GDM1 (cell line): ENCODE measurements at regions not wholly inside any gene's neighbourhood (a gene's known extent, or its start where the extent isn't known, plus 50 kb on each side); places are given as distances from the start of the nearest gene placed in this dataset.
"Not testable (repeated sequence)": the region's sequence is repeated elsewhere in the genome, so short reads cannot be mapped to it uniquely, and the experiment has no call there.

Experiments
- DNase-seq: peaks from one replicate; lab custom pipeline; 2025; lab: John Stamatoyannopoulos, UW

DNA sequence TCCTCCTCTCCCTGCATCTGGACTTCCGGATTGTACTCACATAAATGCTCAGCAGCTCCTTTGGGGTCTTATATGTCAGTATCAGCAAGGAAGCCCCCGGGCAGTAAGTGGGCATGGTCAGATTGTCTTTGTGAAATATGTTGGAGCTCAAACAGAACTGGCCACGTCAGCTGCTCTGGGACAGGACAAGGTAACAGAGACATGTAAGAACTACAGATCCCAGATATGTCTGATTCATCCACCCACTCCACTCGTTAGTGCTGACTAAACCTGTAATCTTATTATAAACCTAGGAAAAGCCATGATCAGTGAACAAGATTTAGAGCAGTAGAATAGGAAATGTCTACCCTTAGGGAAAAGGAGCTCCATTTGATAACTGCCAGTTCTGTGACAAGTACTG is 561.8 kb downstream of the CETN3 start:
- DNase-seq: no peak

DNA sequence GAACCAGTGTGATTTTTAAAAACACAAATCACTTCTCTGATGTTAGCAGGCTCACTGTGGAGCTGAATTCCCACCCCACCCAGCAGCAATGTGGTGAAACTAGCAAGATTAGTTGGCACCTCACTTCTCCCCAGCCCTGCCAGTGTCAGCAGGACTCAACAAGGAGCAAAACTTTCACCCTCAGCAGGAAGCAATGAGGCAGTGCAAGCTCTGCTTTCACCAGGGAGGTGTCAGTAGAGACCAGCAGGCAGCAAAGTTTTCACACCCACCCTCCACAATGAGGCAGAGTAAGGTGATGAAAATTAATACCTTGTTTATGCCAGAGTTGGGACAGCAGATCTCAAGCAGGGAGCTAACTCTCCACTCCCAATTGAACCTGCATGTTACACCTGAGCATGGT is 565.0 kb downstream of the CETN3 start:
- no peak for DNase-seq

DNA sequence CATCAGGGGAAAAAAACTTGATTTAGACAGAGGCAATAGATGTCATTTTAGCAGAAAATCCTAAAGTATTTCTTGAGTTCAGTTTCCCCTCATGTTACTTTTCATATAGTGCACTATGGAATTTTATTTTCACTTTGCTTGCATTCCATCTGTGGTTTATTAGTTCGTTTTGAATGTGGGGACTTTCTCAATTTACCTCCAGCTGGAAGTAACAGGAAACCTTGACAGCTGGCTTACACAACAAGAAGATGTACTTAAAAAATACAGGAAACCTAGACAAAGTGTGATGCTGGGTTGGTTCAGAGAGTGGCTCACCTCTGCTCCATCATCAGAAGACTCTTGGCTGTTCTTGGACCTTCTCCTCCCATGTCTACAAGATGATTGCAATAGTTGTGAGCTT is 567.0 kb downstream of the CETN3 start:
- no peak for DNase-seq

DNA sequence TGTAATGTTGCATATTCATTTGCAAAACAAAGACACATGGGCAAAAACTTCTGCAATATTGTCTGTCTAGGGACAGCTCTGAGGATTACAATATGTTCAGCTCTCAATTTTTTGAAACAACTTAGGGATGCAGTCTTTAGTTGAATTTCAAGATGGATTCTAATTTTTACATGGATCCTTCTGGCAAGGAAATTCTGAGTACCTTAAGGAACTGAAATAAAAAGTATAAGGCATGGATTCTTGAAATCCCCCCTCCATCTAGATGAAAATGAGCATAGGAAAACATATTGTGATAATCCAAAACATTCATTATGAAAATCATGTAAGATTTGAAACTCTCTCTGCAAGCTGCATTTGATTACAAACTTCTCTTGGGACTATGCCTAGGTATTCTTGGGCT is 568.6 kb downstream of the CETN3 start:
- DNase-seq: no peak

DNA sequence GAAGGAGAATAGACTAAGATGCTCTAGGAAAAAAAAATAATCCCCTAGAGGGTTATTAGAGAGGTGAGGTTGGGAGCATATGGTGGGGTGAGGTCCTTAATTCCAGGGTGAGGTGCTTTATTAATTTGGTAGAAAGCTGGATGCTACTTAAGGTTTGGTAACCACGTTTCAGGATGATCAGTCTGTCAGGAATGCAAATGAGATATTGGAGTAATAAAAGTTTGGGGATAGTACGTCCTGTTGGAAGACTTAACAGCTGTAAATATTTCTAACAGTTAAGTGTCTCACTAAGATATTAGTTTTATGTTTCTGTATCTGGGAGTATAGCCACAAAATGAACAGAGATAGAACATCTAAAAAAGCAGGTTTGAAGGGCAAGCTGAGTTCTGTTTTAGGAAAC is 578.9 kb downstream of the CETN3 start:
- DNase-seq: no peak

DNA sequence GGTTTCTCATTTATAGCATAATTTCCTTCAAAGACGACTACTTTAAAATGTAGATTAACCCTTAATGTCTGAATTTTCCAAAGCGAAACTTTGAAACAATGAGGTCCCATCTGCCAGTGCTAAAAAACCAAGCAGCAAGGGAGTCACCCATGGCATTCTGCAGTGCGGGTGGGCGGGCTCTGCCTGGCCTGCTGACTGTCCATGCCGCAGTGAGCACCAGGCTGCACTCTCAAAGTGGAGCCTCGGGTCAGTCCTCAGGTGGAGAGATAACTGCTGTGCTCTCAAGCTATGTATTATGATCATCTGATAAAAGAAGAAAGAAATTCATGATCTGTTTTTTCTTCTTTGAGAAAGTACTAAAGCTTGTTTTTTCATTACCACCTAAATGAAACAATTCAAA is 581.6 kb downstream of the CETN3 start:
- no peak for DNase-seq

DNA sequence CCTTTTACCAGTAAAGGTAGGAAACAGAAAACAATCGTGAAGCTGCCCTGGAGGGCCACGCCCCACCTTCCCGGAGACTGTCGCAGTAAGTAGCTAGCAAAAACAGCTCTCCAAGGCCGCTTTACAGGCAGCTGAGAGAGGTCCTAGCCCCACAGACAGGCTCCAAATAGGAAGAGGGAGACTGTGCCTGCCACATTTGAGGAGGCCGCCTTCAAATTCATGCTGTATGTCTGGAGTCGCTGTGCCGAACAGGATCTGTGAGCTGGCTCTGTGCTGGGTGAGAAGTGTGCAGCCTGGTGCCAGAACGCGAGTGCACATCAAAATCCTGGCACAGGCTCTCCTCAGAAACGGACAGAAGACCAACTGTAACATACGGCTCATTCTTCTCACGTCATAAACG is 582.2 kb downstream of the CETN3 start:
- DNase-seq: no peak

DNA sequence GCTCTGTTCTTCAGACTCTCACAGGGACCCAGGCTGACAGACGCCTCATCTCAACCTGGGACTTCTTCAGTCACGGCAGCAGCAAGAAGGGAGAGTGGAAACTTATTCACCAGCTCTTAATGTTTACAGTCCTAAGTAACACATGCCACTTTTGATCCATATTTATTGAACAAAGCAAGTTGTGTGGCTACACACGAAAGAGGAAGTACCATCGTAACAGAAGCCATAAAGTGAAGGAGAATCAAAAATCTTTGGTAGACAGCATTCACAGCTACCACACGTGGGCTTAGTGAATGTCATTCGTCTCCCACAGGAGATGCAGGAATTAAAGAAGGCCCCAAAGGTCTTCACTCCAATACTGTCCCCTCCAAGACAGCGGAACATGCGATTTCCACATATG is 582.6 kb downstream of the CETN3 start:
- DNase-seq: no peak

DNA sequence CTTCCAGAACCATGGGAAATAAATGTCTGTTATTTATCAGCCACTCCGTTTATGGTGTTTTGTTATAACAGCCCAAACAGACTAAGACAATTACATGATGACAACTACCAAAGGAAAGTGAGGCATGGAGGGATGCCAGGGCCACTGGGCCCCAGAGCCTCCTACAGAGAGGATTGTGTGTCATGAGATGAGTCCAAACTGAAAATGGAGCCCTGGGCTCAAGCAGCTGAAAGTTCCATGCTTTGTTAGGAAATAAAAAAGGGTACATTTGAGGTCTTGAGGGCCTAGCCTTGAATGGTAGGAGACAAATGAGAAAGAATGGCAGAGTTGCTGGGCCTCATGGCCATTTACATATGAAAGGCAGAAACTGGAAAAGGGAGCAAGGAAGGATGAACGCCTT is 586.5 kb downstream of the CETN3 start:
- DNase-seq: no peak

DNA sequence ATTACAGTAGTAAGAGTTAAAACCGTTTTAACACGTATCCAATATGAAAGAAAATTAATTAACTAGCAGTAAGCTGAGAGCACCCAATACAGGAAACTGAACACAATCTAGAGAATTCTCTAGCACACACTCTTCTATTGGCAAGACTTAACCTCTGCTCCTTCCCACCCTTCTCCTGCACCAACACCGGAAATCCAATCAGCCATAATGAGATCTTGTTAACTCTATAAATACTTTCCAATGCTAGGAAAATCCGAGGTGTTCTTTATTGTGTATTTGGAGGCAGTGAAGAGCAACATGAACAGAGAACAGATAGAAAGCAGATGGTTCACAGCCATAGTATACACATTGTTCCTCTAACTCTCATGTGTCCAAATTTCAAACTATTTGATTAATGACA is 591.7 kb downstream of the CETN3 start:
- no peak for DNase-seq

DNA sequence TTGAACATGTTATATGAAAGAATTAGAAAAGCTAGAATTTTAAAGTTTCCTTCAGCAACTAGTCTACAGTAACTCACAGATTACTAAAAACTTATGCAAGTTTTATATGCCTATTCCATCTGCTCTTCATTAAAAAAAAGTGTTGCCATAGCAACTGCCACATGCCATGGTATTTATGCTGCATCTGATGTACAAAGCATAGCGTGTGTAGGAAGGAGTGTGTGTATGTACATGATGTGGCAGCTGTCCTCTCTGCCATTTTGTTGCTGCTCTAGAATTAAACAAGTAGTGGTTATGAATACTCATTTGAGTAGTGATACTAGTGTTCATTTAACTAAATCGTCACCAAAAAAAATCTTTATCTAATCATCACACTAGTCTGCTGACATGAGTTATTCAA is 593.5 kb downstream of the CETN3 start:
- DNase-seq: no peak

DNA sequence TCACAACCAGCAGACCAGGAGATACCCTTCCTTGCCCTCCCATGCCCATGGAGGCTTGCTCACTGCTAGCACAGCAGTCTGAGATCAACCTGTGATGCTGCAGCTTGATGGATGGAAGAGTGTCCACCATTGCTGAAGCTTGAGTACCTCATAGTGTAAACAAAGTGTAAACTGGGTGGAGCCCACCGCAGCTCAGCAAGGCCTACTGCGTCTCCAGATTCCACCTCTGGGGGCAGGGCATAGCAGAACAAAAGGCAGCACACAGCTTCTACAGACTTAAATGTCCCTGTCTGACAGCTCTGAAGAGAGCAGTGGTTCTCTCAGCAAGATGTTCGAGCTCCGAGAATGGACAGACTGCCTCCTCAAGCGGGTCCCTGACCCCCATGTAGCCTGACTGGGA is 608.8 kb downstream of the CETN3 start:
- DNase-seq: not testable (repeated sequence)

DNA sequence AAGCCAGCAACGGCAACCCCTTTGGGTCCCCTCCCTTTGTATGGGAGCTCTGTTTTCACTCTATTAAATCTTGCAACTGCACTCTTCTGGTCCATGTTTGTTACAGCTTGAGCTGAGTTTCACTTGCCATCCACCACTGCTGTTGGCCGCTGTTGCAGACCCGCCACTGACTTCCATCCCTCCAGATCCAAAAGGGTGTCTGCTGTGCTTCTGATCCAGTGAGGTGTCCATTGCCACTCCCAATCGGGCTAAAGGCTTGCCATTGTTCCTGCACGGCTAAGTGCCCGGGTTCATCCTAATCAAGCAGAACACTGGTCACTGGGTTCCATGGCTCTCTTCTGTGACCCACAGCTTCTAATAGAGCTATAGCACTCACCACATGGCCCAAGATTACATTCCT is 615.1 kb downstream of the CETN3 start:
- DNase-seq: not testable (repeated sequence)

DNA sequence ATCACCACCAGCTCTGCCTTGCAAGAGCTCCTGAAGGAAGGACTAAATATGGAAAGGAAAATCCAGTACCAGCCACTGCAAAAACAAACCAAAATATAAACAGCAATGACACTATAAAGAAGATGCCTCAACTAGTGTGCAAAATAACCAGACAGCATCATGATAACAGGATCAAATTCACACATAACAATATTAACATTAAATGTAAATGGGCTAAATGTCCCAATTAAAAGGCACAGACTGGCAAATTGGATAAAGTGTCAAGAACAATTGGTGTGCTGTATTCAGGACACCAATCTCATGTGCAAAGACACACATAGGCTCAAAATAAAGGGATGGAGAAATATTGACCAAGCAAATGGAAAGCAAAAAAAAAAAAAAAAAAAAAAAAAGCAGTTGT is 629.8 kb downstream of the CETN3 start:
- not testable (repeated sequence) for DNase-seq

DNA sequence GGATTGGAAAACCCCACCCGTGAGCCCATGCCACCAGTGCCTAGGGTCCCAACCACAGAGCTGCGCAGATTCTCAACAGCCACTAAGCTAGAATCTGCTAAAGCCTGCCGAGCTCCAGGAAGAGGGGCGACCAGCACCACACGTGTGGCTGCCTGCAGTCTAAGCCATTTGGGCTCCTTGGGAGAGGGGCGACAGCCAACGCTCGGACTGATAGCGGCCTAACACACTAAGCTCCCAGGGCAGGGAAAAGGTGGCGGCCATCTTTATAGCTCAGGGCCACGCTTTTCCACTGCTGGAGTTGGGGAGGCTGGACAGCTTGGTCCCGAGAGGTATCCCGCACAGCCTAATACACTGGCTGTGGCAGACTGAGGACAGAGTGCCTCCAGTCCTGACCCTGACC is 631.8 kb downstream of the CETN3 start:
- DNase-seq: no peak

DNA sequence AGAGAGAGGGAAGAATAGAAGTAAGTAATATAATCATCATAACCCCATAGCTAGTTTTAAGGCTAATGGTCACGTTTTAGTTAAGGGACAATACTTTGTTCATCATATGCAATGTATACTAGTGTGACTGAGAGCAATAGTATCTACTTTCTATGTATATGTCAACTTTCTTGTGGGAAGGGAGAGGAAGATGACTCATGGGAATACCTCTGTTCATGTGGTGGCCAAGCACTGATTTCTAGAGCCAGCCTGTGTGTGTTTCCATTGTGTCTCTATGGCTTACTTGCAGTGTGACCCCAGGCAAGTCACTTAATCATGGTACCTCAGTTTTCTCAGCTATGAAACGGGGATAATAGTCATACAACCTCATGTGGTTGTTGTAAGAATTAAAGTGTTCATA is 639.6 kb downstream of the CETN3 start:
- DNase-seq: no peak

DNA sequence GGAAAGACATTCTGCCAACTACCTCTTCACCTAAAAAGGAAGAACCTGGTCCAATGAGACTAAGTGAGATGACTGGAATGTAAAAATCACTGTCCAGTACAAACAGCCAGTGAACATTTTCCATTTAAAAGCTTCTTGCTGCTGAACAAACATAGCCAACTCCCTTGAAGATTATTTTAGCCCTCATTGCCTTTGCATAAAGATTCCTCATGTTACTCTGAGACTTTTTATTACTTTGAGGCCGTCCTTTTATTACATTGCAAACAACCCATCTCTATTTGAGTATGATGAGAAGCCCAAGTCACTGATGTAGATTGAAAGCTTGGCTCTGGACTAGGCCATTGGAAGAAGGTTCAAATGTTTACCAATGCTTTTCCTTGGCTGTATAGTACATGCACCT is 649.8 kb downstream of the CETN3 start:
- no peak for DNase-seq

DNA sequence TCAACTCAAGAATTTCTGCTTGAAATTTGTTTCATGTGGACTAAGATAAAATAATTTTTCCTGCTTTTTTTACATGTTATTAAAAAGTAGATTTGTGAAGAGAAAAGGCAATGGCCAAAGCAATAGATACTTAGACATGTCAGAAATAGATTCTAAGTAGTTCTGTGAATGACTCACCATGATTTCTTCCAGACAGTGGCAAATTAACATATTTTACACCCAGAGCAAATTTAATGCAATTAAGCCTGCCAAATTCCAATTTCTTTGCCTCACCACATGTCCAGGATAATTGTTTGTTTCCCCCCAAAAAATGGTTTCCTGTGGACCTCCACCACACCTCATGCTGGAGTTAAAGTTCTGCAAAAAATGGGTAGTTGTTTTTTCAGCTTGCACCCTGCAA is 651.4 kb downstream of the CETN3 start:
- no peak for DNase-seq

DNA sequence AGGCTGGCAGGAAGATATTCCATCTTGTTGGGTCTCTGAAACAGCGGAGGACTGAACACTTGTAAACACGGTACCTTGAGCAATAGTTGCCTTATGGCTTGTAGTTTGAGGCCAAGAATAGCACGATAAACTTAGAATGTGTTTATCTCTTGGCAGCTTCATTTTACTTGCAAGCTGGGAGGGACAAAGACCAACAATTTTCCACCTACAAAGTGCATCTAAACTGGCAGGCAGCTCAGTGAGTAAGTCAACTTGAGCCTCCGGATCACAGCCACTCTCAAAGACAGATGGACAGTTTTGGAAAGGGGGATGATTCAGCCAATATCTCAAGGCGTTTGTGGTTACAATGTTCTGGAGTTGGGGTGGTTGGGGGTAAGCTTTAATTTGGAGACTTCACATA is 652.6 kb downstream of the CETN3 start:
- no peak for DNase-seq

DNA sequence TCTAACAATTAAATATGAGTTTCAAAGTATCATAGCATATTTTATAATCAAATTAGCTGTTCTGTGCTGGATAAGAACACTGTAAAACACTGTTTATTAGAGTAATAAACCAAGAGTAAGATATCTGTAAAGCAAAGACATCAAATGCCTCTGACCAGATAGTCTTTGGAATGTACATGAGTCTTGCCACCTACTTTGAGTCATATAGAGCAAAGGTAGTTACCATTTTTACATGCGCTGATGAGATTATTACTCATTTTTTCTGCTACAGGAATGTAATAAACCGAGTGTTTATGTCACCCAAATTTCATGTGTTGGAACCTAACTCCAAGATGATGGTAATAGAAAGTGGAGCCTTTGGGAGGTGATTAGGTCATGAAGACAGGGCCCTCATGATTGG is 654.5 kb downstream of the CETN3 start:
- DNase-seq: no peak

DNA sequence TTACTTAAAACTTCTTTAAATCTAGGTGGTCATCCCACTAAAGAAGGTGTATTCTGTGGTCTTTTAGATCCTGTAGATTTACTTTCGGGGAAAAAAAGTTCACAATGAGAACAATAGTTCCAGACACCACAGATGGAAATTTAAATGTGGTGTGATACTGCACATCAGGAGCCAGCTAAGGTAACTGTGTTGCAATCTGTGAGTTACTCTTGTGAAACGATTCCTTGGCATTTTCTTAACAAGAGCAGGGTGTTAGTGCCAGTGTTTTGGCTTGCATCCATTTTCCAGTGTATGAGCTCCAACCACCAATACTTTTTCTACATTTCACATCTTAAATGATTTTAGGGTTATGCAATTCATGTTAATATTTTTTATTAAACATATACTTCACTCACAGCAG is 674.5 kb downstream of the CETN3 start:
- no peak for DNase-seq

DNA sequence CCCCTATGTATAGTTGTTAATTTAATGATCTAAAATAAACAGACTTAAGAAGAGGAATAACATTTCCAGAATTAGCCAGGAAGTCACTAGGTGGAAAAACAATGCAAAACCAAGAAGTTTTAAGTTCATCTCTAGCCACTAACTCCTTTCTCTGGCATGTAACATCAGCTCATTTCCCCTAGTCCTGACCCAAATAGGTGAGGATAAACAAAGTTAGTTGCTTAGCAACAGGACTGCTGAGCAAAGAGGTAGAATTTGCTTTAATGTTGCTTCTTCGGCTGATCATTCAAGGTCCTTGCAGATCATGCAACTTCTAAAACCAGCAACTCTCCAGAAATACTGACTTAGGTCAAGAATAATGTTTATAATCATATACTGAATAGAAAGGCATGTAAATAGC is 675.8 kb downstream of the CETN3 start:
- DNase-seq: no peak

DNA sequence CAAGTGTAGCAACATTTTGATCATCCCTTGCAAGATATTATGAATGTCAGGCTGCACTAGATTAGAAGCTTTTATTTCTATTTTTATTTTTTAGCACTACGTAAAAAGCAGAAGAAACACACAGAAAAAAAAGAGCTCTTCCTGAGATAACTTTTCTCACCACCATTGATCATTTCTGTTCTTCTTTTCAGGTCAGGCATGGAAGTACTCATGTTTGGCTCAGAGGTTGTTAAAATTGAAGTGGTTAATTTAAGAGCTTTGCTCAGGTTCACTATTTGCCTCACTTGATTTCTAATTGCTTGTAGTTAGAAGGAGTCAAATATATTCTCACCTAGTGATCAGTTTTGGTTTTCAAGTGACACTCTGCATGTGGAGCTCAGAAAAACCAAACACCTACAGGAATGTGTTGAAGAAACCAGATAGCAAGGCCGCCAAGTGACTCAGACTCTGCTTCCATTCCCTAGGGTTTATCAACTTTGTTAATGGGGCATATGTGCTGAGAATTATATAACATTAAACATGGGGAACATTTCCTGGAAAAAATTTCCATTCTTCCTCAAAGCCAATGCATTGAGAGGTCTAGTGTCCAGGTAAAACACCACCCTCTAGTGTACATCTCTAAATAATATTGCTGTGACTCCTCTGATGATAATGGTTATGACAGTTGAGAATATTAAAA is 679.8 kb downstream of the CETN3 start:
- no peak for DNase-seq

DNA sequence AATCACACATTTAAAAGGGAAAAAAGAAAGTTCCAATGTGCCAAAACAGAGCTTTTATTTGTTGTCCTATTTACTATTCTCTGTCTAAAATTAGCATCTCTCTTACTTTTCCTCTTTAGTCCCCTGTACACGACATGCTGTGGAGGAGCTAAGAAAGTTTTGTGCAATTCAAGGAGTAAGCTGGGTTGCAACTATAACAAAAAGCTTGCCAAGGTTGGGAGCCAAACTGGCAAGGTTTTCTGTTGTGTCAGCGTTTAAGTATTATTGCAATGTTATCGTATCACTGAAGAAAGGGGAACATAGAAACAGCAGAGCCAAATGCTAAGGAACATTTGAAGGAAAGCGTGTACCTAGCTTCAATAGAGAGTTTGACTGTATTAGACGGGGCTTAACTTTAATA is 680.8 kb downstream of the CETN3 start:
- DNase-seq: no peak

DNA sequence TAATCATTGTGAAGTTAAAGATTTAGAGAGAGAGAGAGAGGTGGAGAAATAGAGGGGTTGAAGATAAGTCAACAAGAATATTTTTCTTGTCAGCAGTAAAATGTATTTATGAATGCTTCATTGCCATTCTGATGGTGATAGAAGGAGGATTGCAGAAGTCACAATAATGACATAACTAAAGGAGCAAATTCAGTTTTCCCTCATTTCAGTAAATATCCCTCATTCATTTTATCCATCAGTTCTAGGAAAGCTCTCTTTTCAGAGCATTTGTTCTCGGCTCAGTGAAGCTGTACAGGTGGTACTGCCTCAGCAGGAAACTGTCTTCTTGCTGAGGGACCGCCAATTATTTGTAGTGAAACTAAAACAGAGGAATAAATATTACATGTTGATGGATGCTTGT is 681.4 kb downstream of the CETN3 start:
- DNase-seq: no peak
